DND-41 (cell line): ENCODE measurements at regions not wholly inside any gene's neighbourhood (a gene's known extent, or its start where the extent isn't known, plus 50 kb on each side); places are given as distances from the start of the nearest gene placed in this dataset.

Experiments used
- EZH2 ChIP-seq: IDR thresholded peaks from 3 replicates; pipeline ENCODE4 v1.6.1; 2012; ENCODE audit warnings: borderline replicate concordance, low read depth, mild to moderate bottlenecking, moderate library complexity, low read length, inconsistent platforms; ENCODE audit not compliant: severe bottlenecking
- TF ChIP-seq, protein P1 (sequence below): IDR thresholded peaks from 2 replicates; pipeline ENCODE4 v1.5.1; 2012; ENCODE audit warnings: borderline replicate concordance, low read length, moderate library complexity, mild to moderate bottlenecking; ENCODE audit not compliant: poor library complexity, severe bottlenecking; ENCODE audit errors: extremely low read depth

DNA sequence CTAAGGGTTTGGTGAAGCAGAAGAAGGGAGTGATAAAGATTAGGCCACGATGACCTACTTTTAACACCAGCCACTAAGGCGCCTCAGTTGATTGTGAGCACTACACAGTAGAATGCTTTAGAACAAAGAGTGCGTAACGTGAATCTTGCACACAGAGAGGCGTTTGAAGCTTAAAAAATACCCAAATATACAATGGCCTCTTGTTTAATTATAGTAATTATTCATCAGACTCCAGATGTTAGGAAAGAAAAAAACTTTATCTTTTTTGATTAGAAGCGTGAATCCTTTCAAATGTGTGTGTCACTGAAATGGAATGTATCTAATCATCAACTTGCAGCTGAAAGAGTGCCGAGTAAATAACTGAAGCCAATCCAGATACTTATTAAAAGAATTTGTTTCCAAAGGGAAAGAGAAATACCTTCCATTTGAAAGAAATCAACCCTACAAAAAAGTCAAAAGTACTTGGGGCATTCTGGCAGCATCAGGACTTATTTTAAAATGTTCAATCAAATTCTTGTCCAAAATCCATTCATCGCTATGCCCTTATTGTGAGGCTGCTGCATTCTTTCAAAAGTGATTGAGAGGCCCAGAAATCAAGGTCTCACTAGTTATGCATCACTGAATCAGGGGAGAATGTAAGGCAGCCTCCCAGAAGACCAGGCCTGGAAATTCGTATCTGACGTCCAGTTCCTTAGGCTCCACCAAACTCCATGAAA, 337.5 kb downstream of the ZNF608 start:
- TF ChIP-seq, protein P1, sequence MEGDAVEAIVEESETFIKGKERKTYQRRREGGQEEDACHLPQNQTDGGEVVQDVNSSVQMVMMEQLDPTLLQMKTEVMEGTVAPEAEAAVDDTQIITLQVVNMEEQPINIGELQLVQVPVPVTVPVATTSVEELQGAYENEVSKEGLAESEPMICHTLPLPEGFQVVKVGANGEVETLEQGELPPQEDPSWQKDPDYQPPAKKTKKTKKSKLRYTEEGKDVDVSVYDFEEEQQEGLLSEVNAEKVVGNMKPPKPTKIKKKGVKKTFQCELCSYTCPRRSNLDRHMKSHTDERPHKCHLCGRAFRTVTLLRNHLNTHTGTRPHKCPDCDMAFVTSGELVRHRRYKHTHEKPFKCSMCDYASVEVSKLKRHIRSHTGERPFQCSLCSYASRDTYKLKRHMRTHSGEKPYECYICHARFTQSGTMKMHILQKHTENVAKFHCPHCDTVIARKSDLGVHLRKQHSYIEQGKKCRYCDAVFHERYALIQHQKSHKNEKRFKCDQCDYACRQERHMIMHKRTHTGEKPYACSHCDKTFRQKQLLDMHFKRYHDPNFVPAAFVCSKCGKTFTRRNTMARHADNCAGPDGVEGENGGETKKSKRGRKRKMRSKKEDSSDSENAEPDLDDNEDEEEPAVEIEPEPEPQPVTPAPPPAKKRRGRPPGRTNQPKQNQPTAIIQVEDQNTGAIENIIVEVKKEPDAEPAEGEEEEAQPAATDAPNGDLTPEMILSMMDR, result no peak
- TF ChIP-seq EZH2, result no peak
